ENCODE measurements at regions not wholly inside any gene's neighbourhood (a gene's known extent, or its start where the extent isn't known, plus 50 kb on each side); places are given as distances from the start of the nearest gene placed in this dataset.

GRCh38 chr10:71143170-71143569 is 69.2 kb upstream of the UNC5B start:
- no peak for TF ChIP-seq RAD21 (IDR thresholded peaks at IDR 0.05; ENCODE audit: low read depth)
- TF ChIP-seq FOXM1 (IDR thresholded peaks at IDR 0.05; ENCODE audit: borderline replicate concordance, low read depth), result no peak
- TF ChIP-seq MAX (IDR thresholded peaks at IDR 0.05), result no peak

Measured in Ishikawa (cell line).